ENCODE measurements at regions not wholly inside any gene's neighbourhood (a gene's known extent, or its start where the extent isn't known, plus 50 kb on each side); places are given as distances from the start of the nearest gene placed in this dataset.

DNA sequence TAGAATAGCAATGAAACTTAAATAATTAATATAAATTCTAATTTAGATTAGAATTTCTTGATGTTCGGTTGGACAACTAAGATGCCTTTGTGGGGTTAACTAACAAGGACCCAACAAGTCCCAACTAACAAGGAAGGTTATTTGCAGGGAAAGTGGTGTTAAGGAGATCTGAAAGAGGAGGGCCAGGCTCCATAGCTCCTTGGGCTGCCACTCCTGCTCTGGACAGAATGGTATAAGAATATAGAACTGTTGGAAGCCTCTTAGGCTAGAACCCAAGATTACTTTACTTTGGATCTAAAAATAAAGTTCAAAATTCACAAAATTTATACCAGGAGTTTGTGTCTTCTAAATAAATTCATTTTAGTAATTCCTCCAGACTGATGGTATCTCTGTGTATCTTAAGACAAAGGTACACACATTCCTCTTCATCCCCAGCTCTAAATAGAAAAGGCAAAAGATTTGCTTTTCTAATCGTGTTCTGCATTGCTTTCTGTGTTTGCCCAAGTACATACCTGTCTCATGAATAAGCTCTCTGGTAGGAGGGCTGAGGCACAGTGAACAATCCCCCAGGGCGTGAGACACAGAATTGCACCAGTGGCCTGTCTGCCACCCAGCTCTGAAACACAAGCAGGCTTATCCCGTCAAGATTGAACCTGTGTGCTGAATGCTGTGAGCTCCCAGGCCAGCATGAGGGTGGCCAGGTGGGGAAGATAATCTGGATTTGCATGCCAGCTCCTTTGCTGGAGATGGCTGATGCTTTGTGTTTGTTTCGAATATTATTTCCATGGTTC lies 176.0 kb downstream of the ACKR3 start:
- H3K27ac ChIP-seq = peak overlapping the region; percentile 81
- CTCF ChIA-PET = interaction anchor here (0.6 to 1.2 kb wide), 2 partner anchors 233 to 339 kb away, joined by 3 to 5 read pairs; no protein-coding TSS in a partner anchor
- peak; percentile 95 for DNase-seq (ENCODE audit: low spot score)
- POLR2A ChIA-PET (ENCODE audit: low non-redundant PET) = interaction anchor here (0.9 kb wide), 1 partner anchor 25 kb away, joined by 3 read pairs; no protein-coding TSS in a partner anchor
- TF ChIP-seq, protein P1, sequence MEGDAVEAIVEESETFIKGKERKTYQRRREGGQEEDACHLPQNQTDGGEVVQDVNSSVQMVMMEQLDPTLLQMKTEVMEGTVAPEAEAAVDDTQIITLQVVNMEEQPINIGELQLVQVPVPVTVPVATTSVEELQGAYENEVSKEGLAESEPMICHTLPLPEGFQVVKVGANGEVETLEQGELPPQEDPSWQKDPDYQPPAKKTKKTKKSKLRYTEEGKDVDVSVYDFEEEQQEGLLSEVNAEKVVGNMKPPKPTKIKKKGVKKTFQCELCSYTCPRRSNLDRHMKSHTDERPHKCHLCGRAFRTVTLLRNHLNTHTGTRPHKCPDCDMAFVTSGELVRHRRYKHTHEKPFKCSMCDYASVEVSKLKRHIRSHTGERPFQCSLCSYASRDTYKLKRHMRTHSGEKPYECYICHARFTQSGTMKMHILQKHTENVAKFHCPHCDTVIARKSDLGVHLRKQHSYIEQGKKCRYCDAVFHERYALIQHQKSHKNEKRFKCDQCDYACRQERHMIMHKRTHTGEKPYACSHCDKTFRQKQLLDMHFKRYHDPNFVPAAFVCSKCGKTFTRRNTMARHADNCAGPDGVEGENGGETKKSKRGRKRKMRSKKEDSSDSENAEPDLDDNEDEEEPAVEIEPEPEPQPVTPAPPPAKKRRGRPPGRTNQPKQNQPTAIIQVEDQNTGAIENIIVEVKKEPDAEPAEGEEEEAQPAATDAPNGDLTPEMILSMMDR (conservative IDR thresholded peaks at IDR 0.05; ENCODE audit: low read depth) = no peak

DNA sequence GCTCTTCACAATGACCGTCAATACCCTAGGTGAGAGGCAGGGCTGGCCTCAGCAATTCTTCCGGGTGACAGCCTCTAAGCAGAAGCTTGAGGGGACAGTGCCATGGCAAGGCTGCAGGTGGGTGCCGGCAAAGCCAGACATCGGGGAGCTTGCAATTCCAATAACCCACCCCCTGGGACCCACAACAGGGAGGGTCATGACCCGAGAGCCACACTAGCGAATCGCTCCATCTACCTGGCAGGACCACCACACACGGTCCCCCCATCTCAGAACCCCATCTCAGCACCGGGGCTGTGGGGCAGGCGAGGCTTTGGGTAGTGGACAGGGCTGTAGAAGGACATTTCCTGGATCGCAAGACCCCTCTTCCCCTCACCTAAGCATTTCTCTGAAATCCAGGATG lies 177.2 kb downstream of the ACKR3 start:
- DNase-seq (ENCODE audit: low spot score) = no peak
- ChIA-PET CTCF (interaction anchor here (1.2 kb wide), 1 partner anchor 234 kb away, joined by 3 read pairs; no protein-coding TSS in a partner anchor), POLR2A (ENCODE audit: low non-redundant PET) (no interaction called here)
- H3K27ac ChIP-seq = peak overlapping the region; percentile 29
- TF ChIP-seq, protein P1 (conservative IDR thresholded peaks at IDR 0.05; ENCODE audit: low read depth) = no peak

DNA sequence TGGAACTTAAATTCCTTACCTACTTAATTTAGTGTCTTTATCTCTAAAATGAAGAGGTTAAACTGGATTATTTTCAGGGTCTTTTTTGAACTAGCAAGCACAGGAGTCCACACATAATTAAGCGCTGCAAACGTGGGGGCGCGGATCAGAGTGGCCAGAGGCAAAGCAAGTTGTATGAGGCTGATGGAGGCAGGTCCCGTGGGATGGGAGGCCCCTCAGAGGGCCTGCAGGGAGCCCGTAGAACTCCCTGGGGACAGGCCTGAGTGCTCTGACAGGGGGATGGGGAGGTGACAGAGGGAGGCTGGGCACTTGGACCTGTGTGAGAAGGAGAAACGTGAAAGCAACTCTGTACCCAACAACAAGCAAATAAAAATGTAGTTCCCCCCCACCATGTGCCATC lies 177.8 kb downstream of the ACKR3 start:
- ChIA-PET POLR2A (ENCODE audit: low non-redundant PET) (no interaction called here), CTCF (no interaction called here)

DNA sequence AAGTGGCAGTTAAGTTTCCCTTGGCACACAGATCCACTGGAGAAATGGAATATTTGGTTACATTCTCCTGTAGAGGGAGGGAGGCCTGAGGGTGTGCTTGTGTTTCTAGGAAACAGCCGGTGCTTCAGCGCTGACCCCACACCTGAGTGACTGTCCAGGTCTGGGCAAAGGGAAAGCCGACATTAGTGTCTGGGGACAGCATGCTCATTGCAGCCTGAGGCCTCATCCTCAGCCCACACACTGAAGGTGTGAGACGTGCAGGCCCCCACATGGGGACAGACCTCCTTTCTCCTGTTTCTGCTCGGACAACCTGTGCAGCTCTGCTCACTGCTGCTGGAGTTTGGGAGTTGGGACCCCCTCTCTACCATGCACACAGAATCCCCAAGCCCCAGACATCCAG lies 178.3 kb downstream of the ACKR3 start:
- TF ChIP-seq, protein P1 (conservative IDR thresholded peaks at IDR 0.05; ENCODE audit: low read depth) = no peak
- DNase-seq (ENCODE audit: low spot score) = no peak
- CTCF ChIA-PET = no interaction called here
- POLR2A ChIA-PET (ENCODE audit: low non-redundant PET) = no interaction called here
- peak overlapping the region; percentile 56 for H3K27ac ChIP-seq

More for the DNA sequence above, 177.8 kb downstream of the ACKR3 start:
- H3K27ac ChIP-seq = no peak overlapping the region
- TF ChIP-seq, protein P1 (conservative IDR thresholded peaks at IDR 0.05; ENCODE audit: low read depth) = no peak
- no peak for DNase-seq (ENCODE audit: low spot score)

DNA sequence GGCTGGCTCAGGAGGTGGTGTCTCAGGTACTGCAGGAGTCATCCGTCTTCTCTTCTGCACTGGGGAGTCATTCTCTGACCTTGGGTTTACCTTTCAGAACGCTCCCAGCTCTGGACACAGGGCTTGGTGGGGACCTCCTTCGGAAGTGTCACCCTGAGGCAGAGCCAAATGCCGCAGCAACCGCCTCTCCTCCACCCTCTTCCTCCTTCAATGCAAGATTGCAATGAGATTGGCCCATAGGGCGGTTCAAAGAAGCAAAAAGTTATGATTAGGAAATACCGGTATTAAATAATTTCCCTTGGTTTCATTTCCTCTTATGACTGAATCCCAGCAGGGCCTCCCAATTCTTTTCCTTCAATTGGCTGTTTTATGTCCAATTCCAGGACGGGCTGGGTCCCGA lies 178.8 kb downstream of the ACKR3 start:
- H3K27ac ChIP-seq = peak overlapping the region; percentile 56
- POLR2A ChIA-PET (ENCODE audit: low non-redundant PET) = no interaction called here
- TF ChIP-seq, protein P1 (conservative IDR thresholded peaks at IDR 0.05; ENCODE audit: low read depth) = no peak
- no peak for DNase-seq (ENCODE audit: low spot score)
- CTCF ChIA-PET = no interaction called here

DNA sequence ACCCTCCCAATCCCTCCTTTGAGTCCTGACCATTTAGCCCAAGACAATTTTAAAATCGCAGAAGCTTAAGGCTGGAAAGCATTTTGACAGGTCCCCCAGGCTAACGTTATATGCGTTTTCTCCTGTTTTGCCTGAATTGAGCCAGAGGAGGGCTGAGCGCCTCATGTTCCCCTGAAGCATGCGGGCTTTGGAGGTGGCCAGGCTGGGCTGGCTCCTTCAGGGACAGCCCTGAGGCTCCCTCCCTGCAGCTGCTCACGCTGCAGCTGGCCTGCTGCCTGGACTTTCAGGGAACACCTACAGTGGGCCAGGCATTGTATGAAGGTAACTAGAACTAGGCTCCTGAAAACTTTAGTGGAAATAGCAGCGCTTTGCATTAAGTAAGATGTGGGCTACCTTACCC lies 179.2 kb downstream of the ACKR3 start:
- no peak for DNase-seq (ENCODE audit: low spot score)
- TF ChIP-seq, protein P1 (conservative IDR thresholded peaks at IDR 0.05; ENCODE audit: low read depth) = no peak
- H3K27ac ChIP-seq = peak overlapping the region; percentile 56
- POLR2A ChIA-PET (ENCODE audit: low non-redundant PET) = no interaction called here
- CTCF ChIA-PET = no interaction called here
